ENCODE measurements at regions not wholly inside any gene's neighbourhood (a gene's known extent, or its start where the extent isn't known, plus 50 kb on each side); places are given as distances from the start of the nearest gene placed in this dataset.
"Not testable (repeated sequence)": the region's sequence is repeated elsewhere in the genome, so short reads cannot be mapped to it uniquely, and the experiment has no call there.

GRCh38 chr10:61818251-61818650, 83.2 kb upstream of the ARID5B start:
- H3K27ac Mint-ChIP-seq; H3K4me3 Mint-ChIP-seq; H3K4me1 Mint-ChIP-seq; H3K9me3 Mint-ChIP-seq; H3K27me3 Mint-ChIP-seq (ENCODE audit: low read depth); H3K36me3 Mint-ChIP-seq (ENCODE audit: low read depth): not testable (repeated sequence)

GRCh38 chr10:61819208-61819607, 82.3 kb upstream of the ARID5B start:
- Mint-ChIP-seq H3K36me3 (ENCODE audit: low read depth) (no peaks in the 10 kb centered on the region), H3K4me1 (no peaks in the 10 kb centered on the region), H3K9me3 (no peaks in the 10 kb centered on the region), H3K27me3 (ENCODE audit: low read depth) (no peaks in the 10 kb centered on the region), H3K27ac (no peak overlapping the region), H3K4me3 (no peak overlapping the region)
- TF ChIP-seq CTCF (IDR thresholded peaks at IDR 0.05; ENCODE audit: unreplicated experiment in 3 of 3): no peak

GRCh38 chr10:61821153-61821552, 80.3 kb upstream of the ARID5B start:
- H3K4me3 Mint-ChIP-seq: no peak overlapping the region

GRCh38 chr10:61821693-61822092, 79.8 kb upstream of the ARID5B start:
- Mint-ChIP-seq H3K9me3 (no peaks in the 10 kb centered on the region), H3K4me3 (no peak overlapping the region), H3K27me3 (ENCODE audit: low read depth) (no peaks in the 10 kb centered on the region), H3K27ac (no peak overlapping the region), H3K4me1 (no peaks in the 10 kb centered on the region), H3K36me3 (ENCODE audit: low read depth) (no peaks in the 10 kb centered on the region)
- no peak for TF ChIP-seq CTCF (IDR thresholded peaks at IDR 0.05; ENCODE audit: unreplicated experiment in 3 of 3)

More at GRCh38 chr10:61821153-61821552, 80.3 kb upstream of the ARID5B start:
- Mint-ChIP-seq H3K4me1 (no peaks in the 10 kb centered on the region), H3K27ac (no peak overlapping the region), H3K27me3 (ENCODE audit: low read depth) (no peaks in the 10 kb centered on the region), H3K36me3 (ENCODE audit: low read depth) (no peaks in the 10 kb centered on the region), H3K9me3 (no peaks in the 10 kb centered on the region)
- no peak for TF ChIP-seq CTCF (IDR thresholded peaks at IDR 0.05; ENCODE audit: unreplicated experiment in 3 of 3)

- Mint-ChIP-seq H3K36me3 (ENCODE audit: low read depth) (no peaks in the 10 kb centered on the region), H3K9me3 (no peaks in the 10 kb centered on the region), H3K27ac (no peak overlapping the region), H3K4me1 (no peaks in the 10 kb centered on the region), H3K4me3 (no peak overlapping the region), H3K27me3 (ENCODE audit: low read depth) (no peaks in the 10 kb centered on the region)
- TF ChIP-seq CTCF (IDR thresholded peaks at IDR 0.05; ENCODE audit: unreplicated experiment in 3 of 3): no peak
These were observed 79.4 kb upstream of the ARID5B start for GRCh38 chr10:61822096-61822495.

- no peaks in the 10 kb centered on the region for H3K4me1 Mint-ChIP-seq
- H3K27me3 Mint-ChIP-seq (ENCODE audit: low read depth): no peaks in the 10 kb centered on the region
- H3K36me3 Mint-ChIP-seq (ENCODE audit: low read depth): no peaks in the 10 kb centered on the region
- H3K27ac Mint-ChIP-seq: no peak overlapping the region
- no peak overlapping the region for H3K4me3 Mint-ChIP-seq
- TF ChIP-seq CTCF (IDR thresholded peaks at IDR 0.05; ENCODE audit: unreplicated experiment in 3 of 3): no peak
- no peaks in the 10 kb centered on the region for H3K9me3 Mint-ChIP-seq
These were observed 78.7 kb upstream of the ARID5B start for GRCh38 chr10:61822781-61823230.

All from nephron (organoid).